NCI-H2196 treated with DMSO at 0.1 percent for 48 hours (cell line): ENCODE measurements at regions not wholly inside any gene's neighbourhood (a gene's known extent, or its start where the extent isn't known, plus 50 kb on each side); places are given as distances from the start of the nearest gene placed in this dataset.
A peak's percentile ranks its signal among the peaks of the same experiment; 100 is the strongest.
"Not testable (repeated sequence)": the region's sequence is repeated elsewhere in the genome, so short reads cannot be mapped to it uniquely, and the experiment has no call there.

Experiments
- DNase-seq: peaks from one replicate; lab custom pipeline; 2025; ENCODE audit not compliant: unreplicated experiment; lab: John Stamatoyannopoulos, UW

GRCh38 chr13:68850160-68850559 is 1257.5 kb upstream of the ATXN8OS start:
- DNase-seq, result peak; percentile 2

- no peak for DNase-seq
Measured at GRCh38 chr13:68846663-68847062, 1261.0 kb upstream of the ATXN8OS start.

GRCh38 chr13:68834375-68834774 is 1273.3 kb upstream of the ATXN8OS start:
- no peak for DNase-seq

GRCh38 chr13:68816715-68817114 is 1290.9 kb upstream of the ATXN8OS start:
- no peak for DNase-seq

- no peak for DNase-seq
Measured at GRCh38 chr13:68813180-68813796, 1294.3 kb upstream of the ATXN8OS start.

GRCh38 chr13:68810660-68811059 is 1297.0 kb upstream of the ATXN8OS start:
- no peak for DNase-seq

GRCh38 chr13:68808456-68808855 is 1299.2 kb upstream of the ATXN8OS start:
- no peak for DNase-seq

- no peak for DNase-seq
Measured at GRCh38 chr13:68806125-68806524, 1301.5 kb upstream of the ATXN8OS start.

- DNase-seq, result no peak
Measured at GRCh38 chr13:68784275-68784674, 1323.4 kb upstream of the ATXN8OS start.

GRCh38 chr13:68759617-68760016 is 1348.0 kb upstream of the ATXN8OS start:
- no peak for DNase-seq

GRCh38 chr13:68749796-68750195 is 1357.8 kb upstream of the ATXN8OS start:
- no peak for DNase-seq

- DNase-seq, result no peak
Measured at GRCh38 chr13:68748038-68748437, 1359.6 kb upstream of the ATXN8OS start.

GRCh38 chr13:68745502-68745901 is 1362.1 kb upstream of the ATXN8OS start:
- DNase-seq, result no peak

GRCh38 chr13:68736961-68737360 is 1370.7 kb upstream of the ATXN8OS start:
- DNase-seq, result no peak

GRCh38 chr13:68727798-68728197 is 1379.8 kb upstream of the ATXN8OS start:
- no peak for DNase-seq

GRCh38 chr13:68727165-68727564 is 1380.5 kb upstream of the ATXN8OS start:
- no peak for DNase-seq

GRCh38 chr13:68719815-68720214 is 1387.8 kb upstream of the ATXN8OS start:
- DNase-seq, result no peak

- DNase-seq, result no peak
Measured at GRCh38 chr13:68715651-68716050, 1392.0 kb upstream of the ATXN8OS start.

- DNase-seq, result no peak
Measured at GRCh38 chr13:68714292-68714691, 1393.3 kb upstream of the ATXN8OS start.

GRCh38 chr13:68713394-68713793 is 1394.2 kb upstream of the ATXN8OS start:
- no peak for DNase-seq

GRCh38 chr13:68708336-68708908 is 1399.2 kb upstream of the ATXN8OS start:
- DNase-seq, result no peak

- DNase-seq, result not testable (repeated sequence)
Measured at GRCh38 chr13:68706044-68706443, 1401.6 kb upstream of the ATXN8OS start.

GRCh38 chr13:68697551-68697950 is 1410.1 kb upstream of the ATXN8OS start:
- DNase-seq, result no peak
